HG02610 (cell line): ENCODE measurements at regions not wholly inside any gene's neighbourhood (a gene's known extent, or its start where the extent isn't known, plus 50 kb on each side); places are given as distances from the start of the nearest gene placed in this dataset.

Source experiments
- ATAC-seq: cut with Tn5 transposase; IDR thresholded peaks from one replicate; pipeline ENCODE4 v1.9.1; 2021; ENCODE audit warnings: mild to moderate bottlenecking, moderate library complexity; ENCODE audit not compliant: unreplicated experiment

DNA sequence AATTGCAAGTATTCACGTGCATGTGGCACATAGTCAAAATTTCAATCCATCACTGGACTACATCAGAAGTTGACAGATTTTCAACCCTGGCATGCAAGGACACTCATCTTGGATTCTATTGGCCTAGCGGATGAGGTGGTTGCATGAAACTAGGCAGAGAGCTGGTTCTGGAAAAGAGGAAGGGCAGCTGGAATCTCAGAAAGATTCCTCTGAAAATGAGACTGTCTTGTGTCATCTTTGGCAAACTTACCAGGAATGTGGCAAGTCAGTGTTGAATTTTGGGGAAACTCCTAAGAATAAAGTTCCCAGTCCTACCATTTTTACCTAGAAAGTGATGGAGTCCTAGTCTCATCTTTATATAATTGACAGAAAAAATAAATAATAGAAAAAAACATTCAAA is 384.3 kb upstream of the NR2F2 start:
- no peak for ATAC-seq

DNA sequence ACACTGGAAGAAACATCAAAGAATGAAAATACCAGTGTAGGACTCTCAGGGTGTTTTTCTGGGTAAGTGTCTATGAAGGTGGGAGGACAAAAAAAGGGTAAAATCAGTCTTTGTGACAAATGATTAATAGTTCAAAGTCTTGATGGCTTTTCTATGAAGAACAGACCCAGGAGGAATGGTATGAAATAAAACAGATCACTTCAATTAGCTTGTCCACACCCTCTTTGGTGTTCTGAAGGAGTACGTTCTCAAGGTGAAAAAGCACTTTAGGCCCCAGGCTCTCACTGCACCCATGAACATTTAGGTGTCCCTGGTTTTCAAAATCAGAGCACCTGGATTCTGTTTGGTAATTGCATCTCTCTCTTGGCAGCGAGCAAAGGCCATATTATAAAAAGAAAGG is 383.6 kb upstream of the NR2F2 start:
- no peak for ATAC-seq

DNA sequence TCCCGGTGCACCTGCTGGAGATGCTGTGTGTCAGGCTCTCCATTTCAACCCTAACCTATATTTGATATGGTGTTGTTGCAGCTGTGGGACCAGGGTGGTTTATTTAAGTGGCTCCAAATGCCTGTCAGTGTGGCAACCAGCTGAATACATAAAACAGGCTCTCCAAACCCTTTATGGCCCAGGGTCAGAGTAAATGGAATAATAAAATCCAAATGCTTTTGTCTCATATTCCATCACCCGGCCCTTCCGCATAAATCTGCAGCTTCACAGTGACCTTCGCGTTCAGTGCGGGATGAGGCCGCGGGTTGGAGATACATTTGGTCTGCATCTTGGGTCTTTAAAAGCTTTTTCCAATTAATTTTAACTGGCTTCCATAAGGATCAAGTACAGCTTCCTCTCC is 382.1 kb upstream of the NR2F2 start:
- ATAC-seq = no peak

DNA sequence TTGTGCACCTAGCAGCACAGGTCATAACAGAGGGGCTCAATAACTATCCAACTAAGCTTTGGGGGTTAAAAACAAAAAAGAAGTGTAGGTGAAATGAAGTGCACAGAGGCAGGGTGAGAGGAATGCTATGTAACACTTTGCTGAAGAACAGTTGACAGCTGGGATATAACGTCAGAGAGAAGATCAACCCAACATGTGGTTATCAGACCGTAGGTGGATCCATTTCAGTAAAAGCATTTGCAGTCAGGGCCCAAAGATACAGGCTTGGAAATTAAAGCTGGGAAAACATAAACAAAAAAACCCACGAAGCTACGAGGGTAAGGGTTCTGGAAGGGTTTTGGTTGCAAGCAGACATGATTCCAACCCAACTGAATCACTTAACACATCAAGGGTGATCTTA is 377.5 kb upstream of the NR2F2 start:
- no peak for ATAC-seq

DNA sequence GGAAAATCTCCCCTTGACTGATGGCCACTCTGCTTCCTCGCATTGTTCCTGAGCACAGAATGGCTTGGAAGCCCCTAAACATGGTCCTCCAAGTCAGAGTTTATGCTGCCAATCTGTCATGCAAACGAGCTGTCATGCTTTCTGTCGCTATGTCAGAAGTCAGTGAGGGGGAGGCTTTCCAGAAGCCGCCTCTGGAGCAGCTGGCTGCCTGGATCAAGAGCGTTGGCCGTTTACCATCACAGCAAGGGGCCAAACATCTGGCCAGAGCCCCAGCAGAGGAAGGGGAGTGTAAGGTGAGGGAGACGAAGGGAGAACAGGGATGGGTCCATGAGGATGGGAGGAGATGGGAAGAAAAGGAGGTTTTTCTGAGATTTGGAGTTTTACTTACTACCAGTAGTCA is 372.6 kb upstream of the NR2F2 start:
- ATAC-seq = no peak

DNA sequence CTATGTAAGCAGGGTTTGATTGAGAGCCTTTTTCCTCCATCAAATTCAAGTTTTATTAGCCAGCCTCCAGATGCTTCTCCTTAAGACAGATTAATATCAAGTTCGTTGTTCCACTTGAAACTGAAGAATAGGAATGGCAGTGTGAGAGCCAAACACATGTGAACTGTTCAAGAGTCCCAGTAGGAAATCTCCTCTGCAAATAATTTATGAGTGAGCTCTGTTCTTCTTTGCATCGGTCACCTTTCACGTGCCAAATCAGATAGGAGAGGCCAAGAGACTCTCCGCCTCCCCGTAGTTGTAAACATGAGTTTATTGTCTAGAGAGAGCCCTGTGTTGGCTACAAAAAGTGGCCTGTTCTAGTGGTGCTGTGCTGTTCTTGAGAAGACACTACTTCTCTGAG is 372.1 kb upstream of the NR2F2 start:
- no peak for ATAC-seq

DNA sequence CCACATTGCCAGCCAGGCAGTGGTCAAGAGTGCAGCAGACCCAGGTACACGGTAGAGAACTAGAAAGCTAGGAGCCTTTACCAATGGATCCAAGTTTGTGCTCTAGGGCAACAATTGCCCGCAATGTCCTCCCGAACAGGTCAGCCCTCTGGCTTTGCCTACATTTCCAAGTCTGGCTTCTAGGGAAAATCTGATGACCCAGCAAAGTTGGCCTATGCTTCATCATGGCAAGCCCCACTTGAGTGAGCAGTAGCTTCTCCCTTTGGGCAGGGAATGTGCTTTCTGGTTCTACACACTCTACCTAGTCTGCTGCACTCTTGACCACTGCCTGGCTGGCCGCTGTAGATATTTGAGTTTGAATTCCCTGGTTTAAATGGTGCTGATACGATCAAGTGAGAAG is 361.6 kb upstream of the NR2F2 start:
- ATAC-seq = no peak

DNA sequence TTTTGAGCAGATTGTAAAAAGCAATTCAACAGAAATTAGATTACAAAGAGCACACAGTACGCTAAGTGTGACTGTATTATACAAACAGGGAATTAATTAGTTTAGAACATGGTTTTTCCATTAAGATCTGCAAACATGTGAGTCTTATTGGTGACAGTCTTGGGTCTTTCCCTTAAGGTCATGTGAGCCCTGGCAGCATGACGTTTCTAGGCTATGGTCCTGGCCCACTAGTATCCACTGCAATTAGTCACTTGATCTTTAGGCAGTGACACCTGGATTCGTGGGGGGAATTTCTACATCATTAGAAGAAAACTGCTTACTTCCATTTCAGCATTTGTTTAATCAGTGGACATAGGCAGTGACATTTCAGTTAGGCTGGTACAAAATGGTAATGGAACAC is 360.2 kb upstream of the NR2F2 start:
- ATAC-seq = no peak

DNA sequence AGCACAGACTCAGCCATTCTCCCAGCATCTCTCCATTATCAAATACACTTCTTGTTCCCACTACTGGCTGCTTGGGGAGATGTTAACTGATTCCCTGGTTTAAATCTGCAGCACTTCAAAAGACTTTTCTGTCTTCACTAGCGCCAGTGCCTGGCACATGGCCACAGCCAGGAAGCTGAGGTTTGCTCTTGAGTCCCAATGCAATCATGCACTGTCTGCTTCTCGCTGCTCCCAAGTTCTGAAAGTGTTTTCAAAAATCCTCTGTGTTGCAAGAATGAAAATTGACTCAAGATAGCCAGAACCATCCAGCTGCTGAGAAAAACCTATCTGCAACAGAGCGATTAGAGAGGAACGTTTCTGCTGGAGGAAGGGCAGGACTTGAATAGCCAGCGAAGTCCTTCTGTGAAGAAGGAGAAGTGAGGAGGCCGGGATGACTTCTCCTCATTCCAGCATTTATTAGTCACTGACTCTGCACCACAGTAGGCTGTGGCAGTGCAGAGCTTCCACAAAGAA is 358.4 kb upstream of the NR2F2 start:
- no peak for ATAC-seq

DNA sequence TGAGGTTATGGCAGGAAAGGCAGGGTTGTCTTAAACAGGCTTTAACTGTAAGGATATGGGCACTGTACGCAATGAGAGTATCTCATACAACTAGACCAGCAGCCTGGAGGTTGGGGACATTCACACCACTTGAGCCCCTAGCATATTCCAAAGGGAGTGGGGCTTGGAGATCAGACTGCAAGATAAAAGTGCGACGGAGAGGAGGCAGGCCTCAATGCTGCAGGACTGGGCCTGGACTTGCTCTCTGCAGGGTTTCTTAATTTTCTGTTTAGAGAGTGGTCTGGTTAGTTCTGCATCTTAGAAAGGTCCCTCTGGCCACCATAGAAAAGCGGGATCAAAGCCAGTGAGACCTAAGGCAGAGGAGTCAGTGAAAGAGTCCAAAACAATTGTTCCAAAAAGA is 357.7 kb upstream of the NR2F2 start:
- no peak for ATAC-seq

DNA sequence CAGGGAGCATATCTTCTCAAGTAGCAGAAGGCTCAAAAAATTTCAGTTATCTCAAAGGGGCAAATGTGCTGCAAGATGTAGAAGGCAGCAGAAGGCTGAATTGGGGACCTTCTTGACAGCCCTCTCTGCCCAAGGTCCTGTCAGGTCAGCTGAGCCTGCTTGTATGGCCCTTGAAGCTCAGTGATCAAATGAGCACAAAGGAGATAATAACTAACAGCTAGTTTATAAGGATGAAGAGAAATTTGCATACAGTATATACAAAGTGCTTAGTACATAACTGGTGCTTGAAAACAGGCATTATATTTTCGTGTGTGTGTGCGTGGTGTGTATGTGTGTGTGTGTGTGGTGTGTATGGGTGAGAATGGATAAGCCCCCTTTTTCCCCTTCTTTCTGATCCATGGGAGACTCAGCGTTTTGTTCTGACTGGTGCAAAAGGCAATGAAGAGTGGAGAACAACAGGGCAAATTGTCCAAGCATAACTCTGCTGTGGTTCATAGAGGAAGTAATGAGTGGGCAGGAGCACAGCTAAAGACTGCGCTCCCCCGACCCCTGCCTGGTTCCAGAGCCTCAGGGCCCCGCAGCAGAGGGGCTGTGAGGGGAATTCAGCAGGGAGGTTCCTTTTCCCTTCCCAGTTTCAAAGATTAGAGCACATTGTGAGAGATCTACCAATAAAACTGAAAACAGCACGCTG is 356.8 kb upstream of the NR2F2 start:
- ATAC-seq = peak; percentile 77

DNA sequence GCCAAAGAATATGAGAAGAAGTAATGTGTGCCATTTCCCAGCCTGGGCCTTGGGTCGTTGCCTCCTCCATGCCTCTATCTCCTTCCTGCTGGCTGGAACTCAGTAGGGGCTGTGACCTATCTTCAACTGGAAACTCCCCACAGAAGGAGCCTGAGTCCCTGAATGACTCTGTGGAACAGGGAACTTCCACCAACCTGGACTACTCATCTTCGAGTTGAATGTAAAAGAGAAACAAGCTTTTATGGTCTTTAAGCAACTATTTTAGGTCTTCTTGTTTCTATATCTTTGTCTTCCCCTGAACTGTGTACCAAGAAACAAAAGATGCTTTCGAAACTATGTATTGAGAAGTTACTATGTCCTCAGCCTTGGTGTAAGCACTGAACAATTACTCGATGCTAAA is 355.3 kb upstream of the NR2F2 start:
- ATAC-seq = peak; percentile 78

DNA sequence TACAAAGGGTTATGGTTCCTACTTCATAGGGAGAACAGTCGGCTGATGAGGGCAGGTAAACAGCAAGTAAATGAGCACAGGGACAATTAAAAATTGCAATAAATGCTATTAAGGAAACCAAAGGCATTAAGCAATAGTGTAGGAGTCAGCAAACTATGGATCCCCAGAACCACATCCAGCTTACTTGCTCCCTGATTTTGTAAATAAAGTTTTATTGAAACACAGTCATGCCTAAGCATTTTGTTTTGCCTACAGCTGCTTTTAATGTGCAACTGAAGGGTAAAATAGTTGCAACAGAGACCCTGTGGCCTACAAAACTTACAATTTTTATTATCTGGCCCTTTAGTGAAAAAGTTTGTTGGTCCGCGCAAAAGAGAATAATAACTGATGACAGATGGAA is 351.2 kb upstream of the NR2F2 start:
- no peak for ATAC-seq

DNA sequence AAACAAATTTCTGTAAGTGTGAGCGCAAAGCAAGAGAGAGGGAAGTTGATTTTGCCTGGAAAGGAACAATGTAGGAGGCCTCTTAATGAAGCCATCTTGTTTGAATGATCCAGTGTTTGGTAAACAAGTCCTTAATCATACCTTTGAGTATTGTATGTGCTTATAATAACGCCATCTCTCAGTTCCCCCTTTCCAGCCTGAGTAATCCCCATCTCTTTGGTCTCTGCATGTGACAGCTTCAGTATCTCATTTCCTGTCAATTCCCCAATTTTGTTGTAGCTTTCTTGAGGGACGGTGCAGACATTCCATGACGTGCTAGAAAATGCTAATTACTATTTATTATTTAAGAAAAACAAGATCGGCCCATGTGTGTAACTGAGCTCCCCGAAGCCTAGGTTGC is 349.3 kb upstream of the NR2F2 start:
- ATAC-seq = no peak

DNA sequence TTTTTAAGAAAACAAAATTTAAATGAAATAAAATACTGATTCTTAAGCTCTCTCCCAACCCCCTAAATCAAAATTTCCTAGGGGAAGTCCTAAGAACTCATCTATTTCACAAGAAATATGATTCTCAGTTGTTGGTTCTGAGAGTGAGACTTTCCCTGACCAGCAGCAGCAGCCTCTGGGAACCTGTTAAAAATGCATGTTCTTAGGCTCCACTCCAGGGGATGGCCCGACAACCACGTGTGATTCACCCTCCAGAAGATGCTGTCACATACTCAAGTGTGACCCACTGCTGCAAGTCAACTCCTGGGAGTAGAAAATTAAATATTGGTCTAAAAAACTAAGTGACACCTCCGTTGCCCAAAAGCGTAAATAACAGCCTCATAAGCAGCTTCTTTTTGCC is 343.2 kb upstream of the NR2F2 start:
- ATAC-seq = peak; percentile 57

DNA sequence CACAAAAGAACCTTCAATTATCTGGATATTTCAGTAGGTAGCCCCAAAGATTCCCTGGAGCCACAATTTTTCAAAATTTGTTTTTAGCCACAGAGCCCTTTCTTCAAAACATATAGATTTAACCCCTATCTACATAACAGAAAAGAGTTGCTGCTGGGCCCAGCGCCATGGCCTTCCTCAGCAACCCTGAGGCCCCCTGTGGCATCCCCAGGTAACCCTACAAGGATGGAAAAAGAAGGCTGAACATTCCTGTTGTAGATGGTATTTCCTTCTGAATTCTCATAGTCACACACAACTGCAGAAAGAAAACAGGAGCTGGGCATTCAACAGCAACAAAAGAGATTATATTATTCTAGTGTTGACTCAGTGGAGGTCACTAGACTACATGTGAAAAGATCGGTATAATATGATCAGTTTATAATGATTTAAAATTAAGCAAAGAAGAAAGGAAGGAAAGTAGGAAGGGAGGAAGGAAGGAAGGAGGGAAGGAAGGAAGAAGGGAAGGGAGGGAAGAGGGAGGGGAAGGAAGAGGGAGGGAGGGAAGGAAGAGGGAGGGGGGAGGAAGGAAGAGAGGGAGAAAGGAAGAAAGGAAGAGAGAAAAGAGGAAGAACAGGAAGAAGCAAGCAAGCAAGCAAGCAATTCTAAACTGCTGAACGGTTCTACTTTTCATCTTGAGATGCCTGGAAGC is 342.5 kb upstream of the NR2F2 start:
- no peak for ATAC-seq

DNA sequence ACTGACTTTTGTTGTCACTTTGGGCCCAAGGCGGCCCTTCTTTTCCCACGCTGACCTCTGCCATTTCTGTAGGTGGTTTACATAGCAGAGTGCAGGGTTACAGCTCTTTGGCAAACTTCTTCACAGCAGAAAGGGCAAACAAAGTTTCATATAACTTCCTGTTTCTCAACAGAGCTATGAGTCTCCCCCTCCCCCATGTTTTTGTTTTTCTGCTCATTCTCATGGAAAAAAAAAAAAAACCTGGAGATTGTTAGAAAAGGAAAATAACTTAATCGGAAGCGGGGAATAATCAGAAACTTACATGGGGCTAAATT is 342.0 kb upstream of the NR2F2 start:
- ATAC-seq = no peak

DNA sequence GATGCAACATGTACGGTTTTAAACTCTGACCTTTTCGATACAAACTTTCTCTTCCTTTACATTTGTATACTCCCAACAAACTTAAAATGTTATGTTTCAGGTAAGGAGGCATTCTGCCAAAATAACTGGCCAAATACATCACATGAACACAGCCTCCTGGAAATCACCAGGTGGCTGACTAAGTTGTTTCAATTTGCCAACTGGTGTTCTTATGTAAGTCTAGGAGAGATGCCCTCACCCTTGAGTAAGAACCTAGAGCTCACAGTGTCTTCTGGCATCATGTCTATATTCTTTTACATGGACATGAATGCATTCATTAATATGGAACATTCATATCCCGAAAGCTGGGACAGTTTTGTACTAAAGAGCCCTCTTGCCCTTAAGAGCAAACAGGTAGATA is 341.1 kb upstream of the NR2F2 start:
- no peak for ATAC-seq

DNA sequence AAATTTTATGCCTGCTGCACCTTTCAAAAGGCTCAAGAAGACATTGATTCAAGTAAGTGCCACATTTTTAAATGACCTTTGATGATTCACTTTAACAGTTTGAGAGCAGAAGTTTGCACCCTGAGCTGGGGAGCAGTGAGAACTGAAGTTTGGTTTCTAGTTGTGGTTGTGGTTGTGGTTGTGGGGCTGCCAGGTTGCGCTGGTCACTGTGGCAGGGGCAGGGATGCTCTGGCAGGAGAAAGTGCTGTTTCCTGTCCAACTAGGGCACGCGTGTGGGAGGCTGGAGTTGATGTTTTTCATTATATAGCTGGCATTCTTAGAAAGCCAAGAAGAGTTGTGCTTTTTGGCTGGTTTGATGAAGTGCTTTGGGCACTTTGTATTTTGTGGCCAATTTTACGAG is 339.7 kb upstream of the NR2F2 start:
- ATAC-seq = peak; percentile 35

DNA sequence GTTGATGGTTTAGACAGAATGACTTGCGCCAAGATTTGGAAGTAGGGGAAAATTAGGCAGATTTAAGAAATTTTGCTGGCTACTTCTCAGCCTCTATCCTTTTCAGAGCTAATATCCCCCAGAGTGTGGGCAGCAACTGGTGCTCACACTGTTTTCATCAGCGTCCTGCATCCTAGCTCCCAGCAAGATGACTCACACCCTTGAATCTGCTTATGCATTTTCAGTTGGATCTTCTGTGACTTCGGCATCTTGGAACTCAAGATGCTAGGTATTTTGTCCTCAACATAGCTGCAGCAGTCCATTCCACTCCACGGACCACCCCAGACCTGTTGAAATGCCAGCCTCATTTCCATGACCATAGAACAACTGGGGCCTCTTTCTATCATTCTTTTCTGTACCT is 336.1 kb upstream of the NR2F2 start:
- ATAC-seq = no peak

DNA sequence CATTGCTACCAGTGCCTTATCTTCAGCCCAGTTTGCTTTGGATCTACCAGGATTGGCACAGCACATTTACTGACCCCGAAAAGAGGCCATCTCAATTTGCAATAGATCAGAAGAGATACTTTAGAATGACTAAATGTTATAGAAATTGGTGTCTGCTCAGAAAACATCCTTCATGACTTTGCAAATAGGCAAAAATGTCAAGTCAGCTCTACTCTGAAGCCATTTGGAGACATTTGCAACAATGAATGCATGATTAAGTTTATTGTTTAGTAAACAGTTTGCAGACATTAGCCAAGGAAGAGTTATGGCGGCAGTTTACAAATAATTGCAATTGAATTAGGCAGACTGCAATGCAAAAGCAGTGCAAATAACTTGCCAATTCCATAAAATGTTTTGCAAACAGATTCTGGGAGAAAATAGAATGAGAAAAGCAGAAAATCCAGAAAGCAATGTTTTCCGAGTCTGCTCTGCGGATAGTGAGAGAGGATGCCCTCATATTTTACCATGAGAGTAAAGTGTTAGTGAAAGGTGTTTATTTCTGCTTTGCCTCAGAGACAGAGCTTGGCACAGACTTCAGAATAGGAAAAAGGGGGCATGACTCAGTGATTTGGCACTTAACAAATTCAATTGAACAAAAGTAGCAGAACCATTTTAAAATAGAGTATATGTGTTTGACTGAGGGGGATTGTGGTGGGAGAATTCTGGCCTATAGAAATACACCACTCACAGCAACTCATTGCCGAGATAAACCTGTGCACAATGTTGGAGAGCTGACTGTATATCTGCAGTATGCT is 334.9 kb upstream of the NR2F2 start:
- ATAC-seq = no peak

DNA sequence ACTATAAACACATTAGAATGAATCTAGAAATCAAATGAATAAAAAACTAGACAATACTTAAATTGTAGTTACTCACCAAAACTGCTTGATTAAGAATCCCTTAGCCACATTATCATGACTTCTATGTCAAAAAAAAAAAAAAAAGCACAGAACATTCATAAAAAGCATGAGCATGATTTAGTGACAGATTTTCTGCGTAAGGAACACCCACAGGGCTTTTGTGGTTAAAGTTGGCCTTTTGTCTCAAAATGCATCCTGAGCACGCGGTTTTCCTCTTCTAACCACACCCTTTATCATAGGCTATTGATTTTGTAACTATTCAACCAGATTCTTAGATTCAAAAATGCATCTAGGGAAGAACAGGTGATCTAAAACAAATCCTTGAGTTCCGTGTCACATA is 334.0 kb upstream of the NR2F2 start:
- no peak for ATAC-seq
